Mesodermal cell (in vitro differentiated cells): ENCODE measurements at regions not wholly inside any gene's neighbourhood (a gene's known extent, or its start where the extent isn't known, plus 50 kb on each side); places are given as distances from the start of the nearest gene placed in this dataset.

ENCODE experiments used
- H3K27ac ChIP-seq: 2 replicates; pipeline ENCODE4 v1.7.0; 2013; ENCODE audit warnings: mild to moderate bottlenecking, low read depth, low read length, moderate library complexity; ENCODE audit not compliant: severe bottlenecking
- H3K36me3 ChIP-seq: 2 replicates; pipeline ENCODE4 v1.7.1; 2013; ENCODE audit warnings: mild to moderate bottlenecking, low read length, moderate library complexity; ENCODE audit not compliant: control insufficient read depth, insufficient read depth
- H3K4me1 ChIP-seq: one replicate; pipeline ENCODE4 v1.7.1; 2013; ENCODE audit warnings: mild to moderate bottlenecking, low read length; ENCODE audit not compliant: insufficient read depth, control insufficient read depth, poor library complexity, severe bottlenecking
- H3K4me3 ChIP-seq: 2 replicates; pipeline ENCODE4 v1.7.0; 2013; ENCODE audit warnings: low read length, control low read depth, mild to moderate bottlenecking; ENCODE audit not compliant: insufficient read depth, poor library complexity, severe bottlenecking; ENCODE audit errors: extremely low read depth
- H3K9me3 ChIP-seq: 2 replicates; pipeline ENCODE4 v1.7.1; 2013; ENCODE audit warnings: mild to moderate bottlenecking, low read length, moderate library complexity; ENCODE audit not compliant: control insufficient read depth
- WGBS, 2 experiments: methylation state at CpG; one replicate each; pipeline ENCODE4 v1.1.5; 2013; ENCODE audit warnings: missing lambda C conversion rate in 2 of 2; ENCODE audit not compliant: insufficient coverage in 2 of 2; 5-methylcytosine and 5-hydroxymethylcytosine counted together

- Histone ChIP-seq H3K27ac (no peak overlapping the region), H3K36me3 (no peaks in the 10 kb centered on the region), H3K4me1 (no peaks in the 10 kb centered on the region), H3K9me3 (peaks cover 11% of the 10 kb centered on the region), H3K4me3 (no peak overlapping the region)
- 67 to 75% methylated on average over 1 of the region's 1 CpG for WGBS, 2 experiments
These were observed 251.8 kb upstream of the CDH9 start for GRCh38 chr5:27290172-27290571.

DNA sequence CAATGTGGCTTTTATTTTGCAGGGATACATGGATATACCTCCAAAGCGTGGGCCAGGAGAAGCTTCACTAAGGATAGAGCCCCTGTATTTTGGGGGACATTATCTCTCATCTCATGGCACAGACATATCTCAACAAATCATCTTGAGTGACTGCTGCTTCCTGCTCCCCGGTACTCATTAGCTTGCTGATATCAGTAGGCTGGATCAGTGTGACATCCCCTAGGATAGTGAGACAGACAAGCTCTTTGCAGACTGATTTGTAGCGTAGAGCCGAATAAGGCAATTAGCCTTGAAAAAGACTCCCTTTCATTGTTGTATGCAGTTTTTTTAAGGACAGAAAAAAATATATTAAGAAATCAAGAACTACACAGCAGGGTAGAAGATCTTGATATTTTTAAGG lies 237.7 kb upstream of the CDH9 start:
- H3K4me1 ChIP-seq = no peaks in the 10 kb centered on the region
- no peaks in the 10 kb centered on the region for H3K9me3 ChIP-seq
- WGBS, 2 experiments = 67 to 90% methylated on average over 2 of the region's 4 CpGs
- no peak overlapping the region for H3K4me3 ChIP-seq
- H3K36me3 ChIP-seq = no peaks in the 10 kb centered on the region
- H3K27ac ChIP-seq = no peak overlapping the region

GRCh38 chr5:27275345-27275744 lies 237.0 kb upstream of the CDH9 start:
- no peaks in the 10 kb centered on the region for H3K9me3 ChIP-seq
- no peak overlapping the region for H3K27ac ChIP-seq
- WGBS, 2 experiments = no CpG with 5 or more reads among the region's 3 CpGs

DNA sequence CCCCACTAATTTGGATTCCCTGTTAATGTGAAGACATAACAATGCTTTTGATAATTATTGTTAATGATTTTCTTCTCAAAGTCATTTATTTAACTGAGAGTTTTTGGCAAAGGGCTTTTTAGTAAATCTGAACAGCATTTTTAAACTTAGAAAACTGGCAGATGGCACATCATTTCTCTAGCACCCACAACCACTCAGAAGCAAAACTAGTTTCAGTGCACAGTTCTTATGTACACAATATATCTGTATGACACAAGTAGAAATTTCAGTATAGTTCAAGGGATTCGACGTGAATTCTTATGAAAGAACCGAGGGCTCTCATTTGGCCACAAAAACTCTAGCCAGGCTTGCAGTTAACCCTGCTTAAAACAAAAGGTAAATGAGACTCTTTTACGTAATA lies 231.4 kb upstream of the CDH9 start:
- no peak overlapping the region for H3K4me3 ChIP-seq
- 88% methylated on average over 3 of the region's 4 CpGs; no CpG with 5 or more reads in 1 of the 2 experiments for WGBS, 2 experiments

More at GRCh38 chr5:27275345-27275744, 237.0 kb upstream of the CDH9 start:
- H3K36me3 ChIP-seq = no peaks in the 10 kb centered on the region
- no peak overlapping the region for H3K4me3 ChIP-seq
- H3K4me1 ChIP-seq = no peaks in the 10 kb centered on the region

DNA sequence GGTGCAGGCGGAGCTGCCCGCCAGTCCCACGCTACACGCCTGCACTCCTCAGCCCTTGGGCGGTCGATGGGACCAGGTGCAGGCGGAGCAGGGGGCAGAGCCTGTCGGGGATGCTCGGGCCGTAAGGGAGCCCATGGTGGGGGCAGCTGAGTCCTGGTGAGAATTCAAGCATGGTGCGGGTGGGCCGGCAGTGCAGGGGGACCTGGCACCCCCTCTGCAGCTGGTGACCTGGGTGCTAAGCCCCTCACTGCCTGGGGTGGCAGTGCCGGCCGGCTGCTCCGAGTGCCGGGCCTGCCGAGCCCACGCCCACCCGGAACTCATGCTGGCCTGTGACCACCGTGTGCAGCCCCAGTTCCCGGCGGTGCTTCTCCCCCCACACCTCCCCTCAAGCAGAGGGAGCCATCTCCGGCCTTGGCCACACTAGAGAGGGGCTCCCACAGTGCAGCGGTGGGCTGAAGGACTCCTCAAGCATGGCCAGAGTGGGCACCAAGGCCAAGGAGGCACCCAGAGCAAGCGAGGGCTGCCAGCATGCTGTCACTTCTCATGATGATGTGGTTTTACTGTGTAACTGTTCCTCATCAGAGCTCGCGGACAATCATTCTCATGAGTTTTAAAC lies 228.9 kb upstream of the CDH9 start:
- no peaks in the 10 kb centered on the region for H3K36me3 ChIP-seq
- 94 to 96% methylated on average over 18 to 27 of the region's 27 CpGs for WGBS, 2 experiments
- no peak overlapping the region for H3K4me3 ChIP-seq
- H3K4me1 ChIP-seq = no peaks in the 10 kb centered on the region
- H3K27ac ChIP-seq = no peak overlapping the region
- peaks cover 13% of the 10 kb centered on the region for H3K9me3 ChIP-seq

More for the DNA sequence above, 231.4 kb upstream of the CDH9 start:
- Histone ChIP-seq H3K36me3 (no peaks in the 10 kb centered on the region), H3K27ac (no peak overlapping the region), H3K9me3 (no peaks in the 10 kb centered on the region), H3K4me1 (no peaks in the 10 kb centered on the region)

DNA sequence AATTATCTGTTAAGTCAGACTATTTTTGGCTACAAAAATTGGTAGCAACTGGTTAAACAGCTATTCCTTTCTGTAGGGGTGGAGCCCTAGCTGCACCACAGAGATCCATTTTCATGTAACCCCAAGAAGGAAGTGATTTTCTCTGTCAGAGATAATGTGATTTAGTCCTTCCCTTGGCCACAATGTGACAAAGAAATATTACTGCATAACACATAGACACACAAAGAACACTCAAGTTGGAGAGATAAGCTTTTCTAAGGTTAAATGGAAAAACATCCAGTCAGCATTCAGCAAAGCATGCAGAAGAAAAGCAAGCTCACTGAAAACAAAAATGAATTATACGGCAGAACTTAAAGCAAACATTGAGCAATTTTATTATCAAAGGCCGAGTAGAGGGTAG lies 227.8 kb upstream of the CDH9 start:
- no peaks in the 10 kb centered on the region for H3K4me1 ChIP-seq
- H3K4me3 ChIP-seq = no peak overlapping the region
- 75 to 86% methylated on average over 1 of the region's 2 CpGs for WGBS, 2 experiments
- peaks cover 13% of the 10 kb centered on the region for H3K9me3 ChIP-seq
- H3K27ac ChIP-seq = no peak overlapping the region
- H3K36me3 ChIP-seq = no peaks in the 10 kb centered on the region

GRCh38 chr5:27257696-27258095 lies 219.3 kb upstream of the CDH9 start:
- Histone ChIP-seq H3K9me3 (no peaks in the 10 kb centered on the region), H3K36me3 (no peaks in the 10 kb centered on the region), H3K27ac (no peak overlapping the region), H3K4me1 (no peaks in the 10 kb centered on the region), H3K4me3 (no peak overlapping the region)
- 90 to 95% methylated on average over 2 of the region's 3 CpGs for WGBS, 2 experiments

GRCh38 chr5:27252911-27253310 lies 214.5 kb upstream of the CDH9 start:
- H3K9me3 ChIP-seq = no peaks in the 10 kb centered on the region
- 89 to 100% methylated on average over 1 to 2 of the region's 2 CpGs for WGBS, 2 experiments

GRCh38 chr5:27242258-27242626 lies 203.9 kb upstream of the CDH9 start:
- H3K36me3 ChIP-seq = no peaks in the 10 kb centered on the region
- WGBS, 2 experiments = no CpG with 5 or more reads among the region's 2 CpGs

More at GRCh38 chr5:27252911-27253310, 214.5 kb upstream of the CDH9 start:
- Histone ChIP-seq H3K4me3 (no peak overlapping the region), H3K4me1 (no peaks in the 10 kb centered on the region), H3K27ac (no peak overlapping the region), H3K36me3 (no peaks in the 10 kb centered on the region)

DNA sequence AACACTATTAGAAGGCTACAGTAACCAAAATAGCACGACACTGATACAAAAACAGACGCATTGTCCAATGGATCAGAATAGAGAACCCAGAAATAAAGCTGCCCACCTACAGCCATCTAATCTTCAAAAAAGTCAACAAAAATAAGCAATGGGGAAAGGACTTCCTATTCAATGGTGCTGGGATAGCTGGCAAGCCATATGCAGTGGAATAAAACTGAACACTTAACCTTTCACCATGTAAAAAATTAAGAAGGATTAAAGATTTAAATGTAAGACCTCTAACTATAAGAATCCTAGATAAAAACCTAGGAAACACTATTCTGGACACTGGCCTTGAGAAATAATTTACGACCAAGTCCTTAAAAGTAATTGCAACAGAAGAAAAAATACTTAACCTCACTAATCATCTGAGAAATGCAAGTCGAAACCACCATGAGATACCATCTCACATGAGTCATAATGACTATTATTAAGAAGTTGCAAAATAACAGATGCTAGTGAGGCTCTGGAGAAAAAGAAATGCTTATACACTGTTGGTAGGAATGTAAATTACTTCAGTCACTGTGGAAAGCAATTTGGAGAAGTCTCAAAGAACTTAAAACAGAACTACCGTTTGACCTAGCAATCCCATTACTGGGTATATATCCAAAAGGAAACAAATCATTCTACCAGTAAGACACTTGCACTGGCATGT lies 203.3 kb upstream of the CDH9 start:
- Histone ChIP-seq H3K27ac (peak overlapping the region; percentile 82), H3K9me3 (no peaks in the 10 kb centered on the region), H3K4me1 (peaks cover 16% of the 10 kb centered on the region), H3K4me3 (no peak overlapping the region), H3K36me3 (no peaks in the 10 kb centered on the region)
- WGBS, 2 experiments = 80 to 100% methylated on average over 1 of the region's 5 CpGs

More at GRCh38 chr5:27242258-27242626, 203.9 kb upstream of the CDH9 start:
- Histone ChIP-seq H3K4me1 (peaks cover 16% of the 10 kb centered on the region), H3K9me3 (no peaks in the 10 kb centered on the region), H3K4me3 (no peak overlapping the region), H3K27ac (peak overlapping the region; percentile 82)

GRCh38 chr5:27240791-27241190 lies 202.4 kb upstream of the CDH9 start:
- Histone ChIP-seq H3K36me3 (no peaks in the 10 kb centered on the region), H3K4me3 (no peak overlapping the region), H3K9me3 (no peaks in the 10 kb centered on the region), H3K4me1 (peaks cover 16% of the 10 kb centered on the region), H3K27ac (no peak overlapping the region)
- WGBS, 2 experiments = no CpG with 5 or more reads among the region's 2 CpGs
